HT-29 (cell line): ENCODE measurements at regions not wholly inside any gene's neighbourhood (a gene's known extent, or its start where the extent isn't known, plus 50 kb on each side); places are given as distances from the start of the nearest gene placed in this dataset.
A peak's percentile ranks its signal among the peaks of the same experiment; 100 is the strongest.
"Not testable (repeated sequence)": the region's sequence is repeated elsewhere in the genome, so short reads cannot be mapped to it uniquely, and the experiment has no call there.

Experiments used
- DNase-seq: peaks from one replicate; pipeline ENCODE4 v3.0.0-alpha.2; 2015; ENCODE audit warnings: low spot score

DNA sequence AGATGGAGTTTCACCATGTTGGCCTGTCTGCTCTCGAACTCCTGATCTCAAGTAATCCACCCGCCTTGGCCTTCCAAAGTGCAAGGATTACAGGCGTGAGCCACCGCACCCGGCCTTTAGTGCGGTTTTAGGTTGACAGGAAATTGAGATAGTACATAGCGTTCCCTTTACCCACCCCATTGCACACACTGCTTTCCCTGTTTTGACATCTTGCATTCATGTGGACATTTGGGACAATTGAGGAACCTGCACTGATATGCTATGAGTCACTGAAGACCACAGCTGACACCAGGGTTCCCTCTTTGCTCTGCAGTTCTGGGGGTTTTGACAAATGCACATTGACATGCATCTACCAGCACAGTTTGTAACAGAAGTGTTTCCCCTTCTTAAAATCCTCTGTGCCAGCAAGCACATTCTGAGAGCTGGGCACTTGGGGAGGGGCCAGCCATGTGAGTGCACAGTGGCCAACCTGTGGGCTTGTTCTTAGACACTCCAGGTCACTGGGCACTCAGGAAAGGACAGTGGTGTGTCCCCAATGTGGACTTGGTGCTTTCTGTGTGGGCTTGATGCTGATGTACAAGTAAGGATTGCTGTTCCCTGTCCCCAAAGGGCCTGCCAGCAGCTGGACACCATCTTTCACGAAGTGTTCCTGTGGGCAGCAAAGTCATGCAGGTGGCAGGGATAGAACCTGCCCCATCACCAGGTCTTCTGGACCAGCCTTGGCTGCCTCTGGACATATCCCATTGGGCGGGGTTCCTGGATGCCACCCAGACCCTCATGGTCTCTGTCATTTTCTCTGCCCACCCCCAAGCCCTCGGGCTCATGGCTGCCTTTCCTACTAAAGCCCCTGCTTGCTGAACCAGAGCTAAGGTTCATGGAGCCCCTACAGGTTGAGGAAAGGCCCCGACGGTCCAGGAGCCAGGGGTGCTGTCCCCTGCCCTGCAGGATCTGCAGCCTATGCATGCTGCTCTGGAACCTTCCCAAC is 579.8 kb downstream of the GLRX3 start:
- DNase-seq, result no peak

DNA sequence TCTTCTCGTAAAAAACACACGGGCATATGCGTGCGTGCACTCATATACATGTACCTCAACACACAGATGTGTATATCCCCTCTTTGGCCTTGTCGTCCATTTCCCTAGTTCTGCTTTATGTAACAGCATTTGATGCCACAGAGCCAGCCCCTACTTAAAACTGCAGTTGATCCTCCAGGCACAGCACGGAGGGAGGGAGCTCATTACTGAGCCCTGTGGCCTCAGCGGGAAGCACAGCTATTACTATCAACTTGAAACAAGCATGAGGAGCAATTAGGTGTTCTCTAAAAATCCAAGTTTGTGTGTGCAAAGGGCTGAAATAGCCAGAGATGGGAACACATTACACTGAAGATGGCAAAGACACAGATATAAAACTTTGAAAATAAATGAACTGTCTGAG is 580.9 kb downstream of the GLRX3 start:
- no peak for DNase-seq

DNA sequence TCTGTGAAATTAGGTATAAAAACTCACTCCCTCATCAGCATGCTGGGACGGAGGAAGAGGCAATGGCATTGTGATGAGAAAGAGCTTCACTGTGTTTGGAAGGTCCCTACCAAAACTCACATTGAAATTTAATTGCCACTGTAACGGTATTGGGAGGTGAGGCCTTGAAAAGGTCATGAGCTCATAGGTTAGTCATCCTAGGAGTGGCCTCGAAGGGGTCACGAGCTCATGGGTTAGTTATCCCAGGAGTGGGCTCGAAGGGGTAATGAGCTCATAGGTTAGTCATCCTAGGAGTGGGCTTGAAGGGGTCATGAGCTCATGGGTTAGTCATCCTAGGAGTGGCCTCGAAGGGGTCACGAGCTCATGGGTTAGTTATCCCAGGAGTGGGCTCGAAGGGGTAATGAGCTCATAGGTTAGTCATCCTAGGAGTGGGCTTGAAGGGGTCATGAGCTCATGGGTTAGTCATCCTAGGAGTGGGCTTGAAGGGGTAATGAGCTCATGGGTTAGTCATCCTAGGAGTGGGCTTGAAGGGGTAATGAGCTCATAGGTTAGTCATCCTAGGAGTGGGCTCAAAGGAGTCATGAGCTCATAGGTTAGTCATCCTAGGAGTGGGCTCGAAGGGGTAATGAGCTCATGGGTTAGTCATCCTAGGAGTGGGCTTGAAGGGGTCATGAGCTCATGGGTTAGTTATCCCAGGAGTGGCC is 582.7 kb downstream of the GLRX3 start:
- not testable (repeated sequence) for DNase-seq

DNA sequence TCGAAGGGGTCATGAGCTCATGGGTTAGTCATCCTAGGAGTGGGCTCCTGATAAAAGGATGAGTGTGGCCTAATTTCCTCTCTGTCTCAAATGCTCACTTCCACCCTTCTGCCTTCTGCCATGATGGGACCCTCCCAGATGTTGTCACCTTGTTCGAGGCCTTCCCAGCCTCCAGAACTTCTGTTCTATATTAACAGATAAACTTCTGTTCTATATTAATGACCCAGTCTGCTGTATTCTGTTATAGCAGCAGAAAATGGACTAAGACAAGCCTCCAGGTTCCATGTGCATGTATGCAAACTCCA is 583.2 kb downstream of the GLRX3 start:
- no peak for DNase-seq

DNA sequence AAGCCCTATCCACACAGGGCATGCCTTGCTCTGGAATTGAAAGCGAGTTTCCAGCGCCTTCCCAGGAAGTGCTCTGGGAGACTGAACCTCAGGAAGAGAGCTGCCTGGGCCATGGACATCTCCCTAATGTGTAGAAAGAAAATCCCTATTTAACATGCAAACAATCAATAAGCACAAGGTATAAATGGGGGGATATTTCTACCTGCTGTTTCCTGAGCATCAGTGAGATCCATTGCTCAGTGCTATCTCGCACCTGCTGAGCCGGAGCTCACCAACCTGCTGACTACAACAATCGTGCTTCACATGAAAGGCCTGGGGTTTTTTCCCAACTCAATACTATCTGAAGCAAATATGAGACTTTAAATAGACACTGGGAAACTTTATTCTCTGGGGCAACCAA is 584.0 kb downstream of the GLRX3 start:
- DNase-seq, result no peak

DNA sequence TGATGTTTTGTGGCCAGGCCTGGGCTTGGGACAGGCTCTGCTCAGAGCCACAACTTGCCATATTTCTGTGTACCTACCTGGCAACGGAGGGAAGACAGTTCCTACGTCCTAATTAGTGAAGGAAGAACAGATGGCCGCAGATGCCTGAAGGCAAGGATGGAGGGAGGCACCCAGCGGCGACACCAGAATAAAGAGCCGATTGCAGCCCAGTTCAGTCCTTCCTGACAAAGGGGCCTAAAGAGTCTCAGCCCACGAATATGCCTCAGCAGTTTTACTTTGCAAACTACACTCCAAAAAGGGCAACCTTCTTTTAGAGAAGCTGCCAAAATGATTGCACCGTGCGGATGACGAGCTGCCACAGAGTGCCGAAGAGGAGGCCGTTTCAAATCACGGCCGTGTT is 585.8 kb downstream of the GLRX3 start:
- DNase-seq, result no peak

DNA sequence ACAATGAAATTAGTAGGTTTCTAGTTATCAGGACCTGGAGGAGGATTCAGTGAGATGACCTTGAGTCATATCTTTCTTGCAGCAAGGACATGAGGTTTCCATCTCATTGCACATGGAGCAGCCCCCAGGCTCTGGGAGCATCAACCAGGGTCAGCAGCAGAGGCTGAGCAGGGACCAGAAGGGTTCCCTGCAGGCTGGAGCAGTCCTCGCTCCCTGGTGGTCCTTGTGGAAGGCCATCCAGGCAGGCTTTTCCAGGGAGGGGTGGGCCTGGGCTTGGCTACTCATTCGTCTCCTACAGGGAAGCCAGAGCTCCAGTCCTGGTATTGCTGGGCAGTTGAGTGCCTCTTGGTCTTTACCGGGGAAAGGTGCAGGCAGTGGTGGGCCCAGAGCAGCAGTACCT is 587.5 kb downstream of the GLRX3 start:
- DNase-seq, result no peak

DNA sequence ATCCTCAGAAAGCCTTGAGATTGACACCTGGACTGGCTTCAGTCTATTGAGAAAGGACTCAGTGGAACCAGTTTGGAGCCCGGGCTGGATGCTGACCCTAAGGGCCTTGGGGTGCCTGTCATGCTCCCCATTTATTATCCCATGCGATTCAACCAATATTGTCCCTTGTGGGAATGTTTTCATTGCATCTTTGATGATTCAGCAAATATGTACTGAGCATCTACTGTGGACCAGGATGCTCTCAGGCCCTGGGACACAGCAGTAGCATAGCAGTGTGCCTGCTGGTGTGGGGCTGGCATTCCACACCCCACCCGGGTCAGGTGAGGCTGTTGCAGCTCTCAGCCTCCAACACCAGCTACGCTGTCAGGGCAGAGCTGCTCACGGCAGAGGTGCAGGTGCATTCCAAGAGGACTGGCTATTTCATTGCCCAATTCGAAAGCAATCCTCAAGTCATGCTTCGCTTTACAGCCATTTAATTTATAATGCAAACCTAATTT is 586.0 kb downstream of the TCERG1L start:
- no peak for DNase-seq

DNA sequence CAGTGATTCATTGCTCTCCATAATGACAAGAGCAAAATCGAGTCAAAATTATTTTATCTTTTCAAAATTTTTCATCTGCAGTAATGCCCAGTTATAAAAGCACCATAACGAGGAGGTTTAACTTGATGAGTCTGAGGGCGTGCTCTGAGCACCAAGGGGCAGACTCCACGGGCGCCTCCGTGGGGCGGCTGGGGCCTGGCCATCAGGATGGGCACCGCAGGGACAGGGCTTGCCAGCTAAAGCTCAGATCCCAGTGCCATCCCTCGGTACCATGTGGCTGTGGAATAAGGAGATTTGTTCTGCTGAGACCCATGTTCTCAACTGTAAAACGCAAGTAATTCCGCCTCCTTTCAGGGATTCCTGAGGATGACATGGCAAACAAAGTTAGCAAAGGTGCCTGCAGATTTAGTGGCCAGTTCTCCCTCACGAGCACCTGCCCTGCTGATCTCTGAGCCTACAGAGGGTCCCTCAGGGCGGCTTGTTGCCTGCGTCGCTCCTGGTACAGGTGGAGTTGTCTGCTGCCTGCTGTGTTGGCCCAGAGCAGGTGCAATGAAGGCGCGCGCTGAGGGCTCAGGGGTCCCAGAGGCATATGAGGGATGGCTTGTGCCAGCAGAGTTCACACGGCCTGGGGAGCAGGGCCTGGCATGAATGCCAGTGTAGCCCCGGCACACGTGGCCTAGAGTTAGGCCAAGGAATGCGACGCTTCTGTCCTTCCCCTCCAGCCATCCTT is 584.4 kb downstream of the TCERG1L start:
- DNase-seq, result no peak

DNA sequence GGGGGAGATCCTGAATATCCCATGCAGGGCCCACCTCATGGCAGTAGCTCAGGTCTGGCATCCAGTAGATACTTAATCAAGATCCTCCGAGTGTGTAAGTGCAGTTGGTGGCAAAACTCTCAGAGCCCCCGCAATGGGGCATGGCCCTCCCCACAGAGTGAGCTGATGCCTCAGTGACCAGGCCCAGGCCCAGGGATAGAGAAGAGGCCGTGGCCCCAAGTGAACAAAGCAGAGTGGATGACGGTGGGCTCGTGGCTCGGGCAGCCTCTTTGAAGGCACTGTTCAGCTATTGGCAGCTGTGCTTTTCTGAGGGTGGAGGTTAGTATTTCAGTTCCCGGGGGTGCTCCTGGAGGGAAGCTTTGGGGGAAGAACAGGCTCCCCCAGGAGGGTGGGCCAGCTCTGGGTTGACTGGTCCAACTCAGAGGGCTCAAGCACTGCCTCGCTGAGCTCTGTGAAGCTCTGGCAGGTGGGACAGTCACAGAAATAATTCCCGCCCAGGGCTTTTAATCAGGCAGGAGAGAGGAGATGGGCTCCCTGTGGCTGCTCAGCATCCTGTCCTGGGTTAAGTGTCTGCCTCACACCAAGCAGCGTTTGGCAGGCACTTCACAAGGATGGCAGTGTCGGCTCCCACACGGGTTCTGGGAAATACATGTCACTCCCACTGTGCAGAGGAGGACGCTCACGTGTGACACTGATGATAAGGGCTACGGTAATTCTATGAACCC is 583.6 kb downstream of the TCERG1L start:
- DNase-seq, result no peak

DNA sequence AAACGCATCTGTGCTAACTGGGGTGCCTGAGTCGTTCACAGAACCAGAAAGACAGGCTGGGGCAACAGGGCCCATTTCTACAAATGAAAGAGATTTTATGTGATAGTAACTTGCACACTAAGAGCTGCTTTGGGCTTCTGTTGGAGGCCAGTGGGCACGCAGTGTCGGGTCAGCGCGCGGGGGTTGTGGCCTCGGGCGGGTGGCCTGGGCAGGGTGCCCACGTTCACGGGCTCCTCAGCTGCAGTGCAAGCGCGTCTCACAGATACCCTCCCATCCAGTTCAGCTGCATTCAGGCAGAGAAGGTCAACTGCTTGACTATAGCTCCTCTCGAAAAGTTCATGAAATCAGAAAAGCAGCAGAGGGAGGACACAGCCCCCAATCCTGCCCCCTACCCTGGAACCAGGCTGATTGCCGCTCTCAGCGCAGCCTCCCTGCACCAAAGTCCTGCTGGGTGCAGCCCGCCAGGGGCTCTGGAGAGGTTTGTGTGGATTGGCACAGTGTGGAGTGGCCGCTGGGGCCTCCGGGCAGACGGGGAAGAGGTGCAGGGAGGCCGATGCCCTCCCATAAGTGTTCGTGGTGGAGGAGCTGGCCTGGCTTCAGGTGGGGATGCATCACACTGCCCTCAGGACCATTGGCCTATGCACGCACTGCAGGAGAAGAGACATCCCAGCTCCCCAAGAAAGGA is 582.8 kb downstream of the TCERG1L start:
- DNase-seq, result no peak

DNA sequence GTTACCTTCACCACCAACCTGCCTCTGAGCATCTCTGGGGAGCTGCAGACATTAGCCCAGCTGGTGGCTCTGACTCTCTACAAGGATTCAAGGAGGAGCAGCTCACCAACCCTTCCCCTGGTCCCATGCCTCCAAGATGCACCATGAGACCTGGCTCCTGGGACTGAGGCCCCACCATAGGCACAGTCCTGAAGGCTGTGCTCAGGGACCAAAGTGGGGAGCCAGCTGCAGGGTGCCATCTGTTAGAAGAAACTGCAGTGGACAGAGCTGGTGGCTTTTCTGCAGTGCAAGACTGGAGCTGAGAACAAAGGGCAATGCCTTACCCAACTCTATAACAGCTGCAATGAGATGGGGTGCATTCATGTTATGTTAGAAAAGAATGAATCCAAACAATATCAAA is 581.6 kb downstream of the TCERG1L start:
- no peak for DNase-seq

DNA sequence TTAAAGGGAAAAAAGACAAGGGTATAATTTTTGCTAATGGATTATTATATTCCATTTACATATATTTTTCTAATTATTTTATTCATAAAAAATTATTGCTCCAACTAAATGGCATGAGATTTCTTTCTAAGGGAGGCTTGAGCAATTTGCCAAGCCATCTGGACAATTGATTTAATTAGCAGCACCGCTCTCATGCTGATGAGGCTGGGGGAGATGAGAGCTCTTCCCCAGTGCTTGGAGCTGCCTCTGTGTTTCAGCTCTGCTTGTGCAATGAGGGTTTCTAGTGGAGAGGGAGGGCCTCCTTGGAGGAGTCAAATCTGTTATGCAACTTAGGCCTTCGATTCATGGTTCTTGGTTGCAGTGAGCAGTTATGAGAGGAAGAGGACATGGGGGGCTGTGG is 574.3 kb downstream of the TCERG1L start:
- no peak for DNase-seq

DNA sequence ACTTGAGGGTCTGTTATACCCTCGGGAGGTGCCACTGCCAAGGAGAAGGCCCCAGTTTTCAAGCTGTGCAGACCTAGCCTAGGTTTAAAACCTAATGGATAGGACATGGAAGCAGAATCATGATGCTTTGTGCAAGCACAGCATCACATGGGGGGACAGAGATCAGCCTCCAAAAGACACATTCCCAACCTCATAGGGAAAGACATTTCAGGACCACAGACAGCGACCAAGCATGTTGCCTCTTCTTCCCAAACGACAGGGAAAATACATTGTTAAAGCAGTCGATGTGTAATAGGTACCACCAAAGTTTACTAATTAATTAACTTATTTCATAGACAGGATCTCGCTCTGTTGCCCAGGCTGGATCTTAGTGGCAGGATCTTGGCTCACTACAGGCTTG is 573.9 kb downstream of the TCERG1L start:
- peak; percentile 10 for DNase-seq

DNA sequence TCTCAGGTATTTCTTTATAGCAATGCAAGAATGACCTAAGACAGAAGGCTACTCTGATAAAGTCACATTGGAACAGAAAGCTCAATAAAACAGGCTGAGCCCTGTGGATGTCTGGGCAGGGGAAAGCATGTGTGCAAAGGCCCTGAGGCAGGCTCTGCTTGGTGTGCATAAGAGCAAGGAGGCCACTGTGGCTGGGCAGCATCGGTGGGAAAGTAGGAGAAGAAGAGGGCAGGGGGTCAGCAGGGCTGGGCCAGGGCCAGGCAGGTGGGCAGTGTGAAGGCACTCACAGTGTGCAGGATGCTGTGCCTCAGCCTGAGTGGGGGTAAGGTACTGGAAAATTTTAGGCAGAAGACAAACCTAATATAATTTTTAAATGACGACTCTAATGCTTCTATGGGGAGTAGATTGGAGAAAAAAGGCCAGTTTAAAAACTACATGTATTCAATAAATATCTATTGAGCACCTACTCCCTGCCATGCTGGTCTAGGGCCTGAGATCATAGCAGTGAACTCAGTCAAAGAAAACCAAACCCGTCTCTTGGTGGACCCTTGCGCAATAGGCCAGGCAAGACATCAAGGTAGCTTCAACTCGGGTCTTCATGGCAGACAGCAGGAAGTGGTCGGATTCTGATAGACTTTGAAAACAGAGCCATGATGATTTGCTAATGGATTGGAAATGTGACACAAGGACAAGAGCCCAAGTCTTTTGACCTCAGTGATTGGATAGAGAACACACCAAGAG is 572.3 kb downstream of the TCERG1L start:
- DNase-seq, result no peak

DNA sequence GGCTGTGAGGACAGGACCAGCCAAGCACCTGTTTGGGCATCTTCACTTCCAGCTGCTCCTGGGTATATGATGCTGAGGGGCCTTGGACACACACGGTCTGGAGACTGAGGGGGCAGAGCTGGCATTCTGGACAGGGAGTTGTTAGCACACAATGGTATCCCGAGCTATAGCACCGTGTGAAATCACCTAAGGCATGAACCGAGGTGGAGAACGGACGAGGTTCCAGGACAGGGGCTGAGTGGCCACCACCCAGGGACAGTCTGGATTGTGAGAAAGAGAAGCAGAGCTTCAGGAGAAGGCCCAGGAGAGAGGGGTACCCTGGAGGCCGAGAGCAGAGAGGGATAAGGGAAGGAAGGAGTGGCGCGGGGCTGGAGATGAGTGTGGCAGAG is 571.8 kb downstream of the TCERG1L start:
- no peak for DNase-seq

DNA sequence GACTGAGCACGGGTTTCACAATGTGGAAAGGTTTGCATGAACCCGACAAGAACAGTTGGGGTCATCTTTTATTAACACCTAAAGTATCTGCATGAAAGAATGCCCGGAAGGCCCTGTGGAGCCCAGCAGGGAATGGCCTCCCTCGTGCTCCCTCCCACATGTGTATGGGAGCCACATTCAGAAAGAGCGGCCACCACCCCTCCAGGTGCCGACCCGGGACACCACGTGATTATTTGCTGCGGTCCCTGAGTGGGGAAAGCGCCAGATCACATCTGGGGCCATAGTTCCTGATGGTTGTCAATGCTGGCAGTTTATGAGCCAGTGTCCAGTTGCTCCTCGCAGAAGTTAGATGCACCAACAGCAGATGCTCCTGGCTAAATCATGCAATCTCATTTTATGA is 571.4 kb downstream of the TCERG1L start:
- DNase-seq, result no peak

DNA sequence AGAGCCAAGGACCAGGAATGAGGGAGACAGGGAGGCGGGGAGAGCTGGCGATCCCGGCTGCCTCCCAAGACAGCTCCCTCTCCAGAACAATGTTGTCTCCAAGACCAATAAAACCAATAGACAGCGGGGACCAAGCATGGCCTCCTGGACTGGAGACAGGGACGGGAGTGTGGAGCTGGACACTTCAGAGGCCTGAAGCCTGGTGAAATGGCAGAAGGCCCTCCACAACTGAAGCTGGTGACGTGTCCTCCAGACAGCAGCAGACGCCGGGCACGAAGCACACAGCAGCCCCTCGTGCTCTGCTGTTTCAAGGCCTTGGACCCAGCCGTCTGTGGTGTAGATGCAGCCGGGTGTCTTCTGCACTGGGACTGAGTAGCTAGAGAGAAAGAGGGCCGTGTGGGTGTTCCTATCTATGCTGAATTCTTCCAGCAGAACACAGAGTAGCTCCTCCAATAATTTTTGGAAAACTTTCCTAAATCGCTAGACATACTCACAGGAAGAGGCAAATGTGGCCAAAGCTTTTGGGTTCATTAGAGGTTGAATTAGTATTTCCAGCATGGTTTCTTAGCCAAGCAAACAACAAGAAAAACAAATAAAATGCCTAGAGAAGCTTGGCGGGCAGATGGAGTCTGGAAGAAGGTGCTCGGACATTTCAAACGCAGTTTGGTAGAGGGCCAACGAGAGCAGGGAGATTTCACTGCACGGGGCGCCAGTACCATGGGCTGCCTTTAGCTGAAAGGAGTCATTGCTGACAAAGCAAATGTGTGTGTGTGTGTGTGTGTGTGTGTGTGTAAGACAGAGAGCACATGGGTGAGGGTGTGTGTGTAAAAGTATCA is 570.4 kb downstream of the TCERG1L start:
- DNase-seq, result no peak
